ENCODE measurements at regions not wholly inside any gene's neighbourhood (a gene's known extent, or its start where the extent isn't known, plus 50 kb on each side); places are given as distances from the start of the nearest gene placed in this dataset.

DNA sequence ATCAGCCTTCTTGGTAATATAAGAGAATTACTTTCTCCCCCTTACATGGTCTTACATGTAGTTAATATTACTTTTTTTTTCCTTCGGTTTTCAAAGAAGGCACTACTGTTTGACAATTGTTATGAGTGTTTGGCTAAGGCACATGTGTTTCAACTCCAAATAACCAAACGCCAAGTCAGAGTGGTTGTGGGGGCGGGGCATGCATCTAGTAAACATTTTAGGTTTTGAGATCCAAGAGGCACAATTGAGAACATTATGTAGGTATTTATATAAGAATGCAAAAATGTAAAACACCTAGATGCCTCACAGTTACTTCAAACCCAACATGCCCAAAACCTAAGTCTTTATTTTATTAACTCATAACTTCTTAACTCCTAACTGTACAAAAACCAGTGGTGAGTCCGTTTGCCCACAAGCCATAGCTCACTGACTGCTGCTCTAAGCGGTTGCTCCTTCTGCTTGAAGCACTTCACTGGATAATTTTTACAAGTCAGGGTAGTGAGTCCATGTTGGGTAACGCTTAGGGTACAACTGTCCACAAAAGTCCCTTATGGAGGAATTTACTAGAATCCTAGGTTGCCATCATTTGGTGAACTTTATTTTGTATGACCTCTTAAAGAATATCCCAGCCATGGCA is 189.9 kb downstream of the HUNK start:
- TF ChIP-seq EP300 (IDR thresholded peaks at IDR 0.05) (no peak), POLR2A (IDR thresholded peaks at IDR 0.05) (no peak)
- TF ChIP-seq, protein P1, sequence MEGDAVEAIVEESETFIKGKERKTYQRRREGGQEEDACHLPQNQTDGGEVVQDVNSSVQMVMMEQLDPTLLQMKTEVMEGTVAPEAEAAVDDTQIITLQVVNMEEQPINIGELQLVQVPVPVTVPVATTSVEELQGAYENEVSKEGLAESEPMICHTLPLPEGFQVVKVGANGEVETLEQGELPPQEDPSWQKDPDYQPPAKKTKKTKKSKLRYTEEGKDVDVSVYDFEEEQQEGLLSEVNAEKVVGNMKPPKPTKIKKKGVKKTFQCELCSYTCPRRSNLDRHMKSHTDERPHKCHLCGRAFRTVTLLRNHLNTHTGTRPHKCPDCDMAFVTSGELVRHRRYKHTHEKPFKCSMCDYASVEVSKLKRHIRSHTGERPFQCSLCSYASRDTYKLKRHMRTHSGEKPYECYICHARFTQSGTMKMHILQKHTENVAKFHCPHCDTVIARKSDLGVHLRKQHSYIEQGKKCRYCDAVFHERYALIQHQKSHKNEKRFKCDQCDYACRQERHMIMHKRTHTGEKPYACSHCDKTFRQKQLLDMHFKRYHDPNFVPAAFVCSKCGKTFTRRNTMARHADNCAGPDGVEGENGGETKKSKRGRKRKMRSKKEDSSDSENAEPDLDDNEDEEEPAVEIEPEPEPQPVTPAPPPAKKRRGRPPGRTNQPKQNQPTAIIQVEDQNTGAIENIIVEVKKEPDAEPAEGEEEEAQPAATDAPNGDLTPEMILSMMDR (IDR thresholded peaks at IDR 0.05): no peak
